H9 (cell line): ENCODE measurements at regions not wholly inside any gene's neighbourhood (a gene's known extent, or its start where the extent isn't known, plus 50 kb on each side); places are given as distances from the start of the nearest gene placed in this dataset.

Experiments
- DNase-seq: peaks from one replicate; pipeline ENCODE4 v3.0.0-alpha.2; 2017
- H2AFZ ChIP-seq: one replicate; pipeline ENCODE4 v1.6.1; 2013; ENCODE audit warnings: mild to moderate bottlenecking, low read length, control low read depth, moderate library complexity
- H2AK5ac ChIP-seq: 2 replicates; pipeline ENCODE4 v1.6.1; 2013; ENCODE audit warnings: low read length, control low read depth, mixed read lengths; ENCODE audit not compliant: insufficient read length
- H2BK120ac ChIP-seq: one replicate; pipeline ENCODE4 v1.6.1; 2013; ENCODE audit warnings: low read depth, mild to moderate bottlenecking, low read length, control low read depth, inconsistent platforms; ENCODE audit not compliant: poor library complexity, severe bottlenecking
- H2BK12ac ChIP-seq: 2 replicates; pipeline ENCODE4 v1.6.1; 2013; ENCODE audit warnings: low read length, control low read depth, mixed read lengths, low read depth; ENCODE audit not compliant: insufficient read length
- H2BK15ac ChIP-seq: 2 replicates; pipeline ENCODE4 v1.6.1; 2013; ENCODE audit warnings: low read depth, low read length, control low read depth
- H2BK20ac ChIP-seq: one replicate; pipeline ENCODE4 v1.6.1; 2013; ENCODE audit warnings: low read depth, mild to moderate bottlenecking, low read length, control low read depth, inconsistent platforms; ENCODE audit not compliant: poor library complexity, severe bottlenecking
- H2BK5ac ChIP-seq: 2 replicates; pipeline ENCODE4 v1.6.1; 2013; ENCODE audit warnings: low read length, control low read depth, mixed read lengths; ENCODE audit not compliant: insufficient read length
- H3K14ac ChIP-seq: 2 replicates; pipeline ENCODE4 v1.6.1; 2013; ENCODE audit warnings: low read length, control low read depth; ENCODE audit not compliant: insufficient read depth
- H3K18ac ChIP-seq: 2 replicates; pipeline ENCODE4 v1.6.1; 2013; ENCODE audit warnings: low read depth, mild to moderate bottlenecking, mixed read lengths, low read length, control low read depth; ENCODE audit not compliant: insufficient read length
- H3K23ac ChIP-seq: 2 replicates; pipeline ENCODE4 v1.6.1; 2013; ENCODE audit warnings: low read length, control low read depth, mixed read lengths, low read depth; ENCODE audit not compliant: insufficient read length
- H3K23me2 ChIP-seq: 2 replicates; pipeline ENCODE4 v1.6.1; 2013; ENCODE audit warnings: low read depth, mild to moderate bottlenecking, mixed read lengths, low read length, control low read depth; ENCODE audit not compliant: insufficient read length, poor library complexity, severe bottlenecking
- H3K27ac ChIP-seq: 2 replicates; pipeline ENCODE4 v1.5.1; 2013; ENCODE audit warnings: low read length, control low read depth, mixed read lengths, low read depth; ENCODE audit not compliant: insufficient read length
- H3K27me3 ChIP-seq: 2 replicates; pipeline ENCODE4 v1.6.1; 2013; ENCODE audit warnings: low read length, control low read depth, inconsistent platforms; ENCODE audit not compliant: insufficient read depth
- H3K4ac ChIP-seq: 2 replicates; pipeline ENCODE4 v1.6.1; 2013; ENCODE audit warnings: low read depth, mild to moderate bottlenecking, control low read depth, inconsistent platforms, low read length, moderate library complexity
- H3K4me1 ChIP-seq: 2 replicates; pipeline ENCODE4 v1.6.1; 2013; ENCODE audit warnings: low read length, control low read depth, inconsistent platforms; ENCODE audit not compliant: insufficient read depth
- H3K4me2 ChIP-seq: 2 replicates; pipeline ENCODE4 v1.6.1; 2013; ENCODE audit warnings: low read length, control low read depth, mixed read lengths; ENCODE audit not compliant: insufficient read length, insufficient read depth
- H3K56ac ChIP-seq: 2 replicates; pipeline ENCODE4 v1.6.1; 2013; ENCODE audit warnings: low read depth, mild to moderate bottlenecking, mixed read lengths, low read length, control low read depth; ENCODE audit not compliant: insufficient read length
- H3K79me1 ChIP-seq: 2 replicates; pipeline ENCODE4 v1.6.1; 2013; ENCODE audit warnings: low read depth, mild to moderate bottlenecking, moderate library complexity, low read length, control low read depth, inconsistent platforms; ENCODE audit not compliant: insufficient read depth, poor library complexity, severe bottlenecking
- H3K79me2 ChIP-seq: 2 replicates; pipeline ENCODE4 v1.6.1; 2013; ENCODE audit warnings: low read length, control low read depth, inconsistent platforms; ENCODE audit not compliant: insufficient read depth
- H3K9ac ChIP-seq: 2 replicates; pipeline ENCODE4 v1.6.1; 2013; ENCODE audit warnings: low read length, control low read depth, mixed read lengths; ENCODE audit not compliant: insufficient read length; ENCODE audit errors: extremely low read depth
- H3K9me3 ChIP-seq: one replicate; pipeline ENCODE4 v1.6.1; 2013; ENCODE audit warnings: low read depth, low read length, inconsistent platforms; ENCODE audit not compliant: control insufficient read depth
- H3T11ph ChIP-seq: one replicate; pipeline ENCODE4 v1.6.1; 2013; ENCODE audit warnings: mild to moderate bottlenecking, low read length, control low read depth, inconsistent platforms
- H4K20me1 ChIP-seq: one replicate; pipeline ENCODE4 v1.6.1; 2013; ENCODE audit not compliant: control insufficient read depth, insufficient read length, insufficient read depth
- H4K5ac ChIP-seq: 2 replicates; pipeline ENCODE4 v1.6.1; 2013; ENCODE audit warnings: low read depth, mild to moderate bottlenecking, mixed read lengths, low read length, control low read depth; ENCODE audit not compliant: insufficient read length
- H4K8ac ChIP-seq: replicated peaks from 2 replicates; pipeline ENCODE4 v1.6.1; 2013; ENCODE audit warnings: low read length, control low read depth, mixed read lengths, low read depth; ENCODE audit not compliant: insufficient read length
- H4K91ac ChIP-seq: 2 replicates; pipeline ENCODE4 v1.6.1; 2013; ENCODE audit warnings: low read depth, mild to moderate bottlenecking, moderate library complexity, mixed read lengths, low read length, control low read depth; ENCODE audit not compliant: insufficient read length
- H3K27ac Mint-ChIP-seq, 3 experiments: 2 replicates in 2 of 3; 3 replicates in 1 of 3; pipeline ENCODE4 v1.8.0; 2020 to 2021; ENCODE audit warnings: mixed read lengths in 3 of 3, mild to moderate bottlenecking in 1 of 3, moderate library complexity in 1 of 3
- H3K27me3 Mint-ChIP-seq: 2 replicates; pipeline ENCODE4 v1.8.0; 2021; ENCODE audit warnings: low read depth, mild to moderate bottlenecking, moderate library complexity, mixed read lengths
- H3K36me3 Mint-ChIP-seq, 3 experiments: 2 replicates in 2 of 3; 3 replicates in 1 of 3; pipeline ENCODE4 v1.8.0; 2020 to 2021; ENCODE audit warnings: low read depth in 3 of 3, mixed read lengths in 3 of 3; ENCODE audit not compliant: insufficient read depth in 1 of 3
- H3K4me1 Mint-ChIP-seq, 2 experiments: 2 replicates each; pipeline ENCODE4 v1.8.0; 2020; ENCODE audit warnings: mixed read lengths in 2 of 2
- H3K4me3 Mint-ChIP-seq, 2 experiments: 2 replicates in 1 of 2; 3 replicates in 1 of 2; pipeline ENCODE4 v1.8.0; 2020 to 2021; ENCODE audit warnings: mild to moderate bottlenecking in 2 of 2, mixed read lengths in 2 of 2, moderate library complexity in 1 of 2
- H3K9me3 Mint-ChIP-seq, 2 experiments: 2 replicates in 1 of 2; 3 replicates in 1 of 2; pipeline ENCODE4 v1.8.0; 2020; ENCODE audit warnings: mild to moderate bottlenecking in 2 of 2, mixed read lengths in 2 of 2, moderate library complexity in 1 of 2
- WGBS: extraction: QIAGEN DNeasy Blood & Tissue Kit; methylation state at CpG from one replicate; pipeline ENCODE4 v1.1.7; 2013; ENCODE audit warnings: missing lambda C conversion rate, low lambda C conversion rate, mixed read lengths; ENCODE audit not compliant: insufficient read length; ENCODE audit errors: extremely low coverage; 5-methylcytosine and 5-hydroxymethylcytosine counted together
- TF ChIP-seq, protein P1 (sequence below): fragments of 200-600 bp; sonication (generic); conservative IDR thresholded peaks from 3 replicates; pipeline ENCODE4 v1.8.0; 2021; ENCODE audit warnings: antibody characterized with exemption, mild to moderate bottlenecking

DNA sequence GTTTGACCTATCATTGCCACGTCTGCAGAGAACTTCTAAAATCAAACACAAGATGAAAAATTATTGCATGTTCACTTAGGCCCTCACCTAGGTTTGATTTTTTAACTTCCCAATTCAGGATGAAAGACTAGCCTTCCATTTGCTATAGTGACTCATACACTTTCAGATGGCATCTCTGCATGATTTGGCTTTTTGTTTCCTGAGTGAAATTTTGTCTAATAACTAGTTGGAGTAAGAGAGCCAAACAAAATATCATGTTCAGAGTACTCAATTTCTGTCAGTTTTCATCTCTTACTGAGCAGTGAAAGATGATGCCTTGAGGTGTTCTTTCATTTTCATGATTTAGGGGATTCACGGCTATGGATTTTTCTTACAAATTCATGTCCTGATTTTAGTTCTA lies 122.9 kb downstream of the NSUN3 start:
- Mint-ChIP-seq H3K36me3 (no peaks in the 10 kb centered on the region), H3K27me3 (no peaks in the 10 kb centered on the region), H3K4me3 (no peak overlapping the region), H3K9me3 (no peaks in the 10 kb centered on the region), H3K4me1 (no peaks in the 10 kb centered on the region), H3K27ac (no peak overlapping the region)
- no peak overlapping the region for H2BK120ac ChIP-seq
- H3K23ac ChIP-seq, result no peak overlapping the region
- H2BK5ac ChIP-seq, result no peak overlapping the region
- no CpG with 5 or more reads among the region's 2 CpGs for WGBS
- no peaks in the 10 kb centered on the region for H3K79me2 ChIP-seq
- no peaks in the 10 kb centered on the region for H3K9me3 ChIP-seq
- no peak overlapping the region for H4K5ac ChIP-seq
- H2BK20ac ChIP-seq, result no peak overlapping the region
- no peak overlapping the region for H3K18ac ChIP-seq
- H2BK15ac ChIP-seq, result no peak overlapping the region
- no peaks in the 10 kb centered on the region for H3K4me1 ChIP-seq
- H3K4ac ChIP-seq, result no peak overlapping the region
- no peak overlapping the region for H3K56ac ChIP-seq
- no peak for DNase-seq
- H3K23me2 ChIP-seq, result no peaks in the 10 kb centered on the region
- no peak overlapping the region for H4K8ac ChIP-seq
- no peak overlapping the region for H3K27ac ChIP-seq
- no peak overlapping the region for H3T11ph ChIP-seq
- H3K79me1 ChIP-seq, result no peaks in the 10 kb centered on the region
- TF ChIP-seq, protein P1, sequence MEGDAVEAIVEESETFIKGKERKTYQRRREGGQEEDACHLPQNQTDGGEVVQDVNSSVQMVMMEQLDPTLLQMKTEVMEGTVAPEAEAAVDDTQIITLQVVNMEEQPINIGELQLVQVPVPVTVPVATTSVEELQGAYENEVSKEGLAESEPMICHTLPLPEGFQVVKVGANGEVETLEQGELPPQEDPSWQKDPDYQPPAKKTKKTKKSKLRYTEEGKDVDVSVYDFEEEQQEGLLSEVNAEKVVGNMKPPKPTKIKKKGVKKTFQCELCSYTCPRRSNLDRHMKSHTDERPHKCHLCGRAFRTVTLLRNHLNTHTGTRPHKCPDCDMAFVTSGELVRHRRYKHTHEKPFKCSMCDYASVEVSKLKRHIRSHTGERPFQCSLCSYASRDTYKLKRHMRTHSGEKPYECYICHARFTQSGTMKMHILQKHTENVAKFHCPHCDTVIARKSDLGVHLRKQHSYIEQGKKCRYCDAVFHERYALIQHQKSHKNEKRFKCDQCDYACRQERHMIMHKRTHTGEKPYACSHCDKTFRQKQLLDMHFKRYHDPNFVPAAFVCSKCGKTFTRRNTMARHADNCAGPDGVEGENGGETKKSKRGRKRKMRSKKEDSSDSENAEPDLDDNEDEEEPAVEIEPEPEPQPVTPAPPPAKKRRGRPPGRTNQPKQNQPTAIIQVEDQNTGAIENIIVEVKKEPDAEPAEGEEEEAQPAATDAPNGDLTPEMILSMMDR, result no peak
- H2AK5ac ChIP-seq, result no peak overlapping the region
- no peak overlapping the region for H2AFZ ChIP-seq
- no peak overlapping the region for H3K9ac ChIP-seq
- no peaks in the 10 kb centered on the region for H3K27me3 ChIP-seq
- no peak overlapping the region for H4K91ac ChIP-seq
- H3K14ac ChIP-seq, result no peak overlapping the region
- no peaks in the 10 kb centered on the region for H4K20me1 ChIP-seq
- H2BK12ac ChIP-seq, result no peak overlapping the region
- H3K4me2 ChIP-seq, result no peak overlapping the region
